ENCODE measurements at regions not wholly inside any gene's neighbourhood (a gene's known extent, or its start where the extent isn't known, plus 50 kb on each side); places are given as distances from the start of the nearest gene placed in this dataset.

DNA sequence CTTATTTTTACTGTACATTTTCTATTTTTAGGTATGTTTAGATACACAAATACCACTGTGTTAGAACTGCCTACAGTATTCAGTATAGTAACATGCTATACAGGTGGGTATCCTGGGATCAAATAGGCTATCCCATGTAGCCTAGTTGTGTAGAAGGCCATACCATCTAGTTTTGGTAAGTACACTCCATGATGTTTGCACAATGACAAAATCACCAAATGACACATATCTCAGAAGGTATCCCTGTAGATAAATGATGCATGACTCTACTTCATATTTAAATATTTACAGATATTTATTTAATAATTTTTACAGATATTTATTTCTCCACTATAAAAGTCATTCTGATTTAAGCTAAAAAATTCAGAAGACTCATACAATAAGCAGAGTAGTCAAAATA lies 233.8 kb upstream of the OSR1 start:
- TF ChIP-seq CTCF (conservative IDR thresholded peaks at IDR 0.05; ENCODE audit: low read depth, low read length) (no peak), EZH2 (IDR thresholded peaks at IDR 0.05; ENCODE audit: borderline replicate concordance, low read depth, low read length, poor library complexity, severe bottlenecking) (no peak)
